CD8-positive, alpha-beta memory T cell (primary cell): ENCODE measurements at regions not wholly inside any gene's neighbourhood (a gene's known extent, or its start where the extent isn't known, plus 50 kb on each side); places are given as distances from the start of the nearest gene placed in this dataset.

Experiments
- CTCF ChIA-PET: fragments of 350-600 bp; sonication (Branson Sonifier 250); formaldehyde crosslinking; loops from one replicate; lab custom pipeline; 2021; ENCODE audit warnings: antibody characterized with exemption; lab: Charles Lee
- POLR2A ChIA-PET: fragments of 350-600 bp; sonication (Branson Sonifier 250); formaldehyde crosslinking; loops from one replicate; lab custom pipeline; 2021; ENCODE audit warnings: antibody characterized with exemption; lab: Charles Lee
- DNase-seq, 5 donors: peaks; one replicate each; pipeline versions ENCODE4 v3.0.0 to v3.0.0-alpha.2; 2020 to 2022; ENCODE audit warnings: mixed read lengths in 1 of 5
- H3K27ac ChIP-seq: one replicate; pipeline ENCODE4 v1.7.0; 2013; ENCODE audit warnings: low read depth, mild to moderate bottlenecking, low read length, moderate library complexity
- H3K27me3 ChIP-seq: 2 replicates; pipeline ENCODE4 v1.7.0; 2013; ENCODE audit warnings: low read length, mild to moderate bottlenecking; ENCODE audit not compliant: insufficient read depth, poor library complexity, severe bottlenecking
- H3K36me3 ChIP-seq: 2 replicates; pipeline ENCODE4 v1.7.0; 2013; ENCODE audit warnings: mild to moderate bottlenecking, low read length, moderate library complexity; ENCODE audit not compliant: insufficient read depth
- H3K4me1 ChIP-seq: 2 replicates; pipeline ENCODE4 v1.7.0; 2013; ENCODE audit warnings: mild to moderate bottlenecking, low read length, moderate library complexity; ENCODE audit not compliant: insufficient read depth
- H3K4me3 ChIP-seq: 2 replicates; pipeline ENCODE4 v1.7.0; 2013; ENCODE audit warnings: mild to moderate bottlenecking, low read length
- H3K9me3 ChIP-seq: 2 replicates; pipeline ENCODE4 v1.7.0; 2013; ENCODE audit warnings: mild to moderate bottlenecking, low read length
- H3K27ac Mint-ChIP-seq, 8 donors: one replicate each; pipeline ENCODE4 v1.8.0; 2020 to 2021; ENCODE audit warnings: mixed read lengths in 8 of 8, mild to moderate bottlenecking in 6 of 8, inconsistent platforms in 3 of 8, moderate library complexity in 3 of 8
- H3K27me3 Mint-ChIP-seq, 2 donors: one replicate each; pipeline ENCODE4 v1.8.0; 2020 to 2021; ENCODE audit warnings: mixed read lengths in 2 of 2, mild to moderate bottlenecking in 1 of 2, moderate library complexity in 1 of 2
- H3K36me3 Mint-ChIP-seq, 3 donors: one replicate each; pipeline ENCODE4 v1.8.0; 2020 to 2021; ENCODE audit warnings: mixed read lengths in 3 of 3, inconsistent platforms in 1 of 3, mild to moderate bottlenecking in 1 of 3
- H3K4me1 Mint-ChIP-seq, 3 donors: one replicate each; pipeline ENCODE4 v1.8.0; 2020 to 2021; ENCODE audit warnings: mixed read lengths in 3 of 3, inconsistent platforms in 1 of 3, mild to moderate bottlenecking in 1 of 3
- H3K4me3 Mint-ChIP-seq, 7 donors: one replicate each; pipeline ENCODE4 v1.8.0; 2020 to 2021; ENCODE audit warnings: mixed read lengths in 7 of 7, mild to moderate bottlenecking in 6 of 7, moderate library complexity in 4 of 7, inconsistent platforms in 2 of 7
- H3K9me3 Mint-ChIP-seq, 5 donors: one replicate each; pipeline ENCODE4 v1.8.0; 2020 to 2022; ENCODE audit warnings: mixed read lengths in 5 of 5, mild to moderate bottlenecking in 3 of 5, moderate library complexity in 2 of 5, inconsistent platforms in 1 of 5

DNA sequence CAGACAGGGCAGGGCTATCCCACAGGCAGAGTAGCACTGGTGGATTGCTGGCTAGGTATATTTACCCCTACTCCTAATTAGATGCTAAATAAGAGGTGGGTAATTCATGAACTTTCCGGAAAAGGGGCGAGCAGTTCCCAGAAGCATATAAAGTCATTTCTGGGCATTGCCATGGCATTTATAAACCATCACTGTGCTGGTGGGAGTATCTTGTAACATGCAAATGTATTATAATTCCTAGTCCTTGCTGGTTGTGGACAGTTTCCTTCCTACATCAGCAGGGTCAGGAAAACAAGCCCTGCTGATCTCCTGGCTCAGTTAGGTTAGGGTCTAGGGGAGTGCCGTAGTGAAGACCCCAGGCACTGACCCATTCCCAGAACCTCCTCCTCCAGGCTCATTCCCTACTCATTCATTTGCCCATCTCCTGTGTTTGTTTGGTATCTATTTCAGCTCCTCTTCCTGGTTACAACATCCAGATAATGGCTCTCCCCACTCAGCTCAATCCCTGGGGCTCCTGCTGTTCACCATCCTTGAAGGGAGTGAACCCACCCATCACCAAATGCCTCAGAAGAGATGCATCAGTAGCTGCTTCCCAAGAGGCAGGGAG lies 282.7 kb downstream of the SRBD1 start:
- Histone ChIP-seq H3K36me3 (no peaks in the 10 kb centered on the region), H3K4me1 (no peaks in the 10 kb centered on the region), H3K9me3 (no peaks in the 10 kb centered on the region), H3K27me3 (no peaks in the 10 kb centered on the region), H3K4me3 (no peak overlapping the region), H3K27ac (no peak overlapping the region)
- Mint-ChIP-seq H3K4me3 (no peak overlapping the region), H3K27ac (no peak overlapping the region), H3K4me1 (no peaks in the 10 kb centered on the region), H3K36me3 (no peaks in the 10 kb centered on the region), H3K27me3 (peaks cover 6 to 8% of the 10 kb centered on the region in 2 donors), H3K9me3 (peaks cover 0 to 1% (median 0%) of the 10 kb centered on the region in 5 donors)
- ChIA-PET POLR2A (no interaction called here), CTCF (no interaction called here)
- no peak for DNase-seq

DNA sequence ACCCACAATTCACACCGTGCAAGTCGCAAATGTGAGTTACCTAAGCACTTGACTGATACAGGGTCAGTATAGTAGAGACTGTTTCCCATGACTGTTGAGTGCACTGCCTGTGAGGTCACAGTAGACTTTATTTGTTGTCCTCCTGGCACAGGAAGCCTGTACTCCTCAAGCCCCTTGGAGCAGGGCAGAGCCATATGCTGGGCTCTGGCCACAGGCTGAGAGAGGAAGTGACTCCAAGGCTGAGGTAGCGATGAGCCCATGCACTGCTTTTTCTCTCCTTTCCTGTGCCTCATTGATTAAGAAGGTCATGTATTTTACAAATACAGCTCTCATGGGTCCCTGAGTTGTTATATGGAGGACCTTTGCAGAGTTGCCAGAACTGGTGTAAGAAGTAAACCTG lies 287.7 kb downstream of the SRBD1 start:
- H3K4me3 ChIP-seq: no peak overlapping the region
- no peak overlapping the region for H3K27ac Mint-ChIP-seq
- no peak for DNase-seq
- H3K4me1 ChIP-seq: no peaks in the 10 kb centered on the region
- no peaks in the 10 kb centered on the region for H3K27me3 ChIP-seq
- H3K27ac ChIP-seq: no peak overlapping the region
- H3K4me1 Mint-ChIP-seq: no peaks in the 10 kb centered on the region
- H3K4me3 Mint-ChIP-seq: no peak overlapping the region
- ChIA-PET POLR2A (no interaction called here), CTCF (no interaction called here)
- H3K9me3 Mint-ChIP-seq: peaks cover 0 to 1% (median 0%) of the 10 kb centered on the region in 5 donors
- H3K9me3 ChIP-seq: no peaks in the 10 kb centered on the region
- no peaks in the 10 kb centered on the region for H3K36me3 ChIP-seq
- H3K36me3 Mint-ChIP-seq: no peaks in the 10 kb centered on the region
- H3K27me3 Mint-ChIP-seq: peaks cover 5 to 13% of the 10 kb centered on the region in 2 donors

DNA sequence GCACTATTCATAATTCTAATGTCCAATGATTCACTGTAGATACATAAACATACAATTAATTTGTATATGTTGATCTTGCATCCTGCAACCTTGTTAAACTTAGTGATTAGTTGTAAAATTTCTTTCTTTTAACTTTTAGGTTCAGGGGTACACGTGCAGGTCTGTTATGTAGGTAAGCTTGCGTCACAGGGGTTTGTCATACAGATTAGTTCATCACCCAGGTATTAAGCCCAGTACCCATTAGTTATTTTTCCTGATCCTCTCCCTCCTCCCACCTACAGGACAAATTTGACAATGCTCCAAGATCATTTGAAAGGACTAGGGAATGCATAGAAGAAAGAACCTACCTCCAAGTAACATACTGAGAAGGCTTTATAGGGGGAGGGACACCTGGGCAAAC lies 290.1 kb downstream of the SRBD1 start:
- ChIA-PET CTCF (no interaction called here), POLR2A (no interaction called here)
- DNase-seq: no peak
- Mint-ChIP-seq H3K4me3 (no peak overlapping the region), H3K36me3 (no peaks in the 10 kb centered on the region), H3K4me1 (no peaks in the 10 kb centered on the region), H3K9me3 (peaks cover 0 to 1% (median 0%) of the 10 kb centered on the region in 5 donors), H3K27ac (no peak overlapping the region), H3K27me3 (peaks cover 3 to 13% of the 10 kb centered on the region in 2 donors)
- Histone ChIP-seq H3K27me3 (no peaks in the 10 kb centered on the region), H3K27ac (no peak overlapping the region), H3K36me3 (no peaks in the 10 kb centered on the region), H3K9me3 (no peaks in the 10 kb centered on the region), H3K4me3 (no peak overlapping the region), H3K4me1 (no peaks in the 10 kb centered on the region)

DNA sequence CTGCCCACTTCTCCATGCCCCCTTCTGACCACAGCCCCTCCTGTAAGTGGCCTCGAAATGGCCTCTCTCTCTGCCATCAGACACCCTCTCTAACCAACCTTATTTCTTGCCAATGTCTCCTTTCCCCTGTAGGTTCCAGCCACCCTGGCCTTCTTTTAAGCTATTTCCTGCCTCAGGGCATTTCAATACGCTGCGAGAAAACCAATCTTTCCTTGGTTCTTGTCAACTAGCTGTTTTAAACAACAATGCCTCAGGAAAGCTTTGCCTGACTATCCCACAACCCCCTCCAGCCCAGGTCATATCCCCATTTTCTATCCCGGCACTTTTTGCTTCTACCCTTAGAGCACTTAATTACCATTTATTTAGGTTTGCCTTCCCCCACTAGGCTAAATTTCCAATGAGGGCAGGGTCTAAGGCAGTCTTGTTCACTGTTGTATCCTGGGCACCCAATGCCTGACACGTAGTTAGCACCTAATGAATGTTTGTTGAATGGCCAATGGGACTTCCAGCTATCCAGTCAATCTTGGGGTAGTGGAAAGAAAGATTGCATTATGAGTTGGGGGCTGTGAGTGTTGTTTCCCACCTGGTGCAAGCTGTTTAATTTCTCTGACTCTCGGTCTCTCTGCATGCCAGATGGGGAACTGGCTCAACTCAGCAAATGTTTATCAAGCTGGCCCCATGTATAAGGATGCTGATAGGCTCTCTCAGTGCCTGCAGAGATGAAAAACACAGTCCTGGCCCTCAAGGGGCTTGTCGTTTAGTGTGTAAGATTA lies 291.2 kb downstream of the SRBD1 start:
- peak overlapping the region in 1 of 8 donors; percentile 56 for H3K27ac Mint-ChIP-seq
- no peak overlapping the region for H3K4me3 Mint-ChIP-seq
- ChIA-PET POLR2A (no interaction called here), CTCF (no interaction called here)
- H3K36me3 Mint-ChIP-seq: no peaks in the 10 kb centered on the region
- H3K4me1 ChIP-seq: no peaks in the 10 kb centered on the region
- H3K27me3 Mint-ChIP-seq: peaks cover 2 to 13% of the 10 kb centered on the region in 2 donors
- H3K27me3 ChIP-seq: no peaks in the 10 kb centered on the region
- H3K9me3 ChIP-seq: no peaks in the 10 kb centered on the region
- H3K27ac ChIP-seq: no peak overlapping the region
- no peaks in the 10 kb centered on the region for H3K4me1 Mint-ChIP-seq
- H3K4me3 ChIP-seq: no peak overlapping the region
- H3K9me3 Mint-ChIP-seq: peaks cover 0 to 1% (median 0%) of the 10 kb centered on the region in 5 donors
- no peaks in the 10 kb centered on the region for H3K36me3 ChIP-seq
- DNase-seq: no peak

DNA sequence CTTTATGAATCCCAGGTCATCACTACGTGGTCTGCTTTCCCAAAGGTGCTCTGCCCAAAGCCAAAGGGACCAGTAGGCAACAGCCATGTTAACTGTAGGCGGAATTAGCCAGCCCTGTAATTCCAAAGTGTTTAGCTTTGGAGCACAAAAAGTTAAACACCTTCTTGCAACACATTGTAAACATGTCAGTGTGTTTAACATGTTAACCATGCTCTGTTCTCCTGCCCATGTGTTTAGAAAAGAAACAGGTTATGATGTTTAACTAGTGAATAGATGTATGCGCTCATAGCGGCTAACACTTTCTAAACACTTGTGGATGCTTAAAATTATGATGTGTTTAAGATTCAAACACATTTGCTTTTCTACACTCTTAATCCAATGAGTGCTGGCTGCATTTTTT lies 292.4 kb downstream of the SRBD1 start:
- POLR2A ChIA-PET: no interaction called here
- Mint-ChIP-seq H3K9me3 (no peaks in the 10 kb centered on the region), H3K27ac (no peak overlapping the region), H3K4me3 (no peak overlapping the region), H3K4me1 (no peaks in the 10 kb centered on the region), H3K27me3 (peaks cover 1 to 8% of the 10 kb centered on the region in 2 donors), H3K36me3 (no peaks in the 10 kb centered on the region)
- Histone ChIP-seq H3K4me1 (no peaks in the 10 kb centered on the region), H3K36me3 (no peaks in the 10 kb centered on the region), H3K4me3 (no peak overlapping the region), H3K9me3 (no peaks in the 10 kb centered on the region), H3K27ac (no peak overlapping the region), H3K27me3 (no peaks in the 10 kb centered on the region)
- CTCF ChIA-PET: no interaction called here
- no peak for DNase-seq

DNA sequence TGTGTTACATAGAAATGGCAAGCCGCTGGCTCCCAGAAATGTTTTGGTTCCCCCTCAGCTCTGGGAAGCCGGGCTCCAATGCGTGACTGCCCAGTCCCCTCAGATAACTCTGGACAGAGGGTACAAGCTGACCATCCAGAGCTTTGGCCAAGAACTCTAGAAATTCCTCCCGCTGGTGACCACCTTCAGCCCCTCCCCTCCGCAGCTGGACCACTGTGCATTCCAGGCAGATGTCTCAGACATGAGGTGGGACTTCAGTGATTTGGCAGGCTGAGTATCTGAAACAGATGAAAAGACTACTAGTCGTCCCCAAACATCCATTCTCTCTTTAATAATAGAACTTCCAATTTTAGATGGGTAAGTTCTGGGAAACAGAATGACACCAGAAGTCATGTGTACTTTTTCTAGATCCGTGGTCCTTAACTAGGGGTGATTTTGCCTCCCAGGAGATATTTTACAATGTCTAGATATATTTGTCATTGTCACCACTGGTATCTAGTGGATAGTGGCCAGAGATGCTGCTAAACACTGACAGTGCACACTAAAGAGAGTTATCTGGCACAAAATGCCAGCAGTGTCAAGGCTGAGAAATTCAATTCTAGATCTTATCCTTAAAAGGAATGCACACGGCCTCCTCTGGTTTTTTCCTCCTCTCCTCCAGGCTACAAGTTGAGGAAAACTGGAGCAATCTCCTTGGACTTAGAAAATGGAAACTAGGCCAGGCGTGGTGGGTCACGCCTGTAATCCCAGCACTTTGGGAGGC lies 294.3 kb downstream of the SRBD1 start:
- Mint-ChIP-seq H3K4me1 (no peaks in the 10 kb centered on the region), H3K36me3 (no peaks in the 10 kb centered on the region), H3K9me3 (no peaks in the 10 kb centered on the region), H3K27me3 (peaks cover 4 to 8% of the 10 kb centered on the region in 2 donors), H3K4me3 (no peak overlapping the region), H3K27ac (no peak overlapping the region)
- Histone ChIP-seq H3K4me1 (no peaks in the 10 kb centered on the region), H3K36me3 (no peaks in the 10 kb centered on the region), H3K27me3 (no peaks in the 10 kb centered on the region), H3K27ac (no peak overlapping the region), H3K4me3 (no peak overlapping the region), H3K9me3 (no peaks in the 10 kb centered on the region)
- CTCF ChIA-PET: no interaction called here
- POLR2A ChIA-PET: no interaction called here
- no peak for DNase-seq

DNA sequence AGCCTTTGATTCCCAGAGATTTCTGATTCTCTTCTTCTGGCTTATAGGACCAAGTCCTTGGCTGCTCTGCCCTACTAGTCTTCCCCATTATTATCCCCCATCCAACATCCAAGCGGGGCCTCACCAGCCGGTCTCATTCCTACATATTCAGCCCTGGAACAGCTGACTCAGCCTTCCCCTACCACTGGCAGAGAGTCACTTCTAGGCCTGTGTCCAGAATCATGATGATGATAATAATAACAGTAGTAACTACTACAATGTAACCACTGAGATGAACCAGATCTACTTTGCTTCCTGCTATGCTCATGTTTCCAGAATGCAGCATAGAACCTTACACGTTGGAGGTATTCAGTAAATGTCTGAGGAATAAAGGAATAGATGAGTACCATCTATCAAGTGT lies 295.2 kb downstream of the SRBD1 start:
- Histone ChIP-seq H3K4me3 (no peak overlapping the region), H3K27me3 (no peaks in the 10 kb centered on the region), H3K9me3 (no peaks in the 10 kb centered on the region), H3K36me3 (no peaks in the 10 kb centered on the region), H3K4me1 (no peaks in the 10 kb centered on the region), H3K27ac (no peak overlapping the region)
- Mint-ChIP-seq H3K27me3 (peaks cover 6 to 12% of the 10 kb centered on the region in 2 donors), H3K9me3 (no peaks in the 10 kb centered on the region), H3K4me1 (no peaks in the 10 kb centered on the region), H3K27ac (no peak overlapping the region), H3K36me3 (no peaks in the 10 kb centered on the region), H3K4me3 (no peak overlapping the region)
- POLR2A ChIA-PET: no interaction called here
- no peak for DNase-seq
- CTCF ChIA-PET: no interaction called here

DNA sequence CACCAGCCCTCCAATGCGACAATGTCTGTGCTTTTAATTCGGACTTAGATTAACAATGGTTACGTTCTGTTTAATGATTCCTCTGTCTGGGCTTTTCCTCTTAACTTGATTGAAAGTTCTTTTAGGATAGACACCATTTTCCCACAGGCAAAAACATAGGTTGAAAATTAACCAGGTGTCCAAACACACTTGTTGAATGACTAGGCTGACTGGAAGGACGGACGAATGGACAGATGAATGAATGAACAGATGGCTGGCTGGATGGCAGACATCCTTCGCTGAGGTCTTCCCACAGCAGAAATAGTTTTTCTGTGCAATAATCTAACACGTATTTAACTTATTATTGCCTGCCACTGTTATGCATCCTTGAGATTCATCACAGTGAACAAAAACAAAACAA lies 298.8 kb downstream of the SRBD1 start:
- DNase-seq: no peak
- Histone ChIP-seq H3K27me3 (no peaks in the 10 kb centered on the region), H3K27ac (no peak overlapping the region), H3K9me3 (no peaks in the 10 kb centered on the region), H3K4me3 (no peak overlapping the region), H3K4me1 (no peaks in the 10 kb centered on the region), H3K36me3 (no peaks in the 10 kb centered on the region)
- ChIA-PET CTCF (no interaction called here), POLR2A (no interaction called here)
- Mint-ChIP-seq H3K4me1 (no peaks in the 10 kb centered on the region), H3K36me3 (no peaks in the 10 kb centered on the region), H3K27me3 (peaks cover 7 to 11% of the 10 kb centered on the region in 2 donors), H3K27ac (no peak overlapping the region), H3K4me3 (no peak overlapping the region), H3K9me3 (no peaks in the 10 kb centered on the region)
